GM23248 (cell line): ENCODE measurements at regions not wholly inside any gene's neighbourhood (a gene's known extent, or its start where the extent isn't known, plus 50 kb on each side); places are given as distances from the start of the nearest gene placed in this dataset.

Experiments
- EZH2 ChIP-seq: fragments of 200-600 bp; sonication (generic); IDR thresholded peaks from 2 replicates; pipeline ENCODE4 v1.6.1; 2018; ENCODE audit warnings: antibody characterized with exemption, mild to moderate bottlenecking; ENCODE audit not compliant: insufficient read depth, poor library complexity, severe bottlenecking
- EZH2phosphoT487 ChIP-seq: fragments of 200-600 bp; sonication (generic); IDR thresholded peaks from 2 replicates; pipeline ENCODE4 v1.6.1; 2018; ENCODE audit warnings: antibody characterized with exemption, moderate library complexity, mild to moderate bottlenecking, low read depth; ENCODE audit not compliant: insufficient read depth

GRCh38 chr2:235156055-235156454 is 204.2 kb downstream of the SH3BP4 start:
- TF ChIP-seq EZH2 (no peak), EZH2phosphoT487 (no peak)
